SH-SY5Y (cell line): ENCODE measurements at regions not wholly inside any gene's neighbourhood (a gene's known extent, or its start where the extent isn't known, plus 50 kb on each side); places are given as distances from the start of the nearest gene placed in this dataset.

Experiments used
- GATA2 ChIP-seq: IDR thresholded peaks from 2 replicates; pipeline ENCODE4 v1.6.1; 2011; ENCODE audit warnings: mild to moderate bottlenecking, low read depth, low read length
- GATA3 ChIP-seq: IDR thresholded peaks from 2 replicates; pipeline ENCODE4 v1.6.1; 2011; ENCODE audit warnings: low read depth, mild to moderate bottlenecking, low read length, moderate library complexity

DNA sequence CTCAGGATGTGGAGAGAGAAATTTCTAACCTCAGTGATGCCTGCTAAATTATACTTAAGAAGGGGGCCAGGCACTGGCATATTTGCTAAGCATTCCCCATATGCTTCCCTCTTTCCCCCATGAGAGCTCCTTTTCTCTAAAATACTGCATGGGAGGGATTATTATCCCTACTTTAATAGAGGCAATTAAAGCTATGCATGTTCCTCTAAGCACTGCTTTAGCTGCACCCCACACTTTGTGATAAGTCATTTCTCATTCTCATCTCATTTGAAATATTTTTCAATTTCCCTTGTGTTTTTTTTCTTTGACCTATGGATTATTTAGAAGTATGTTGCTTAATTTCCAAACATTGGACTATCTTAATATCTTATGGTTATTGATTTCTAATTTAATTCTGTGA is 72.1 kb upstream of the CIBAR2 start:
- TF ChIP-seq GATA3: no peak
- TF ChIP-seq GATA2: no peak
